DMS 273 (cell line): ENCODE measurements at regions not wholly inside any gene's neighbourhood (a gene's known extent, or its start where the extent isn't known, plus 50 kb on each side); places are given as distances from the start of the nearest gene placed in this dataset.

Experiments used
- DNase-seq: peaks from one replicate; lab custom pipeline; 2025; ENCODE audit not compliant: unreplicated experiment; lab: John Stamatoyannopoulos, UW

GRCh38 chr15:46685096-46685495 is 1032.2 kb upstream of the SEMA6D start:
- no peak for DNase-seq

- DNase-seq, result no peak
Observed at GRCh38 chr15:46685681-46686080, 1031.6 kb upstream of the SEMA6D start.

GRCh38 chr15:46696281-46696680 is 1021.0 kb upstream of the SEMA6D start:
- no peak for DNase-seq

- no peak for DNase-seq
Observed at GRCh38 chr15:46701346-46701745, 1016.0 kb upstream of the SEMA6D start.

- no peak for DNase-seq
Observed at GRCh38 chr15:46701896-46702295, 1015.4 kb upstream of the SEMA6D start.

- DNase-seq, result no peak
Observed at GRCh38 chr15:46703020-46703861, 1014.1 kb upstream of the SEMA6D start.

GRCh38 chr15:46703871-46704637 is 1013.3 kb upstream of the SEMA6D start:
- DNase-seq, result no peak

GRCh38 chr15:46707452-46707851 is 1009.9 kb upstream of the SEMA6D start:
- no peak for DNase-seq

GRCh38 chr15:46708226-46708625 is 1009.1 kb upstream of the SEMA6D start:
- no peak for DNase-seq

- DNase-seq, result no peak
Observed at GRCh38 chr15:46709460-46710083, 1007.7 kb upstream of the SEMA6D start.

- no peak for DNase-seq
Observed at GRCh38 chr15:46710401-46710960, 1006.8 kb upstream of the SEMA6D start.

- DNase-seq, result no peak
Observed at GRCh38 chr15:46713045-46713444, 1004.3 kb upstream of the SEMA6D start.

GRCh38 chr15:46714950-46715349 is 1002.4 kb upstream of the SEMA6D start:
- no peak for DNase-seq

- no peak for DNase-seq
Observed at GRCh38 chr15:46723308-46723707, 994.0 kb upstream of the SEMA6D start.

GRCh38 chr15:46732060-46732459 is 985.2 kb upstream of the SEMA6D start:
- DNase-seq, result no peak

- DNase-seq, result no peak
Observed at GRCh38 chr15:46735115-46735514, 982.2 kb upstream of the SEMA6D start.

GRCh38 chr15:46751303-46751702 is 966.0 kb upstream of the SEMA6D start:
- no peak for DNase-seq

GRCh38 chr15:46753946-46754345 is 963.4 kb upstream of the SEMA6D start:
- no peak for DNase-seq

GRCh38 chr15:46763091-46763490 is 954.2 kb upstream of the SEMA6D start:
- no peak for DNase-seq

- no peak for DNase-seq
Observed at GRCh38 chr15:46764851-46765250, 952.5 kb upstream of the SEMA6D start.

GRCh38 chr15:46766021-46766420 is 951.3 kb upstream of the SEMA6D start:
- DNase-seq, result no peak
